WTC11 (cell line): ENCODE measurements at regions not wholly inside any gene's neighbourhood (a gene's known extent, or its start where the extent isn't known, plus 50 kb on each side); places are given as distances from the start of the nearest gene placed in this dataset.

Source experiments
- ATAC-seq: fragments of 200-7000 bp; cut with Tn5 transposase; 2 replicates; pipeline ENCODE4 v1.10.0; 2021; ENCODE audit warnings: mild to moderate bottlenecking, moderate library complexity
- CTCF ChIA-PET: fragments of 300-600 bp; sonication (Branson Sonifier 250); formaldehyde crosslinking; loops from one replicate; lab custom pipeline; 2021; ENCODE audit warnings: antibody characterized with exemption; lab: Charles Lee
- POLR2A ChIA-PET: fragments of 350-600 bp; sonication (Branson Sonifier 250); formaldehyde crosslinking; loops from one replicate; lab custom pipeline; 2021; ENCODE audit warnings: antibody characterized with exemption; lab: Charles Lee
- DNase-seq: peaks from one replicate; pipeline ENCODE4 v3.0.0; 2021; ENCODE audit warnings: low spot score
- H3K27ac Mint-ChIP-seq: 2 replicates; pipeline ENCODE4 v1.8.0; 2021; ENCODE audit warnings: mixed read lengths
- H3K27me3 Mint-ChIP-seq: 2 replicates; pipeline ENCODE4 v1.8.0; 2021; ENCODE audit warnings: low read depth, mild to moderate bottlenecking, moderate library complexity, mixed read lengths
- H3K36me3 Mint-ChIP-seq: 2 replicates; pipeline ENCODE4 v1.8.0; 2021; ENCODE audit warnings: mixed read lengths
- H3K4me1 Mint-ChIP-seq: 2 replicates; pipeline ENCODE4 v1.8.0; 2022; ENCODE audit warnings: mixed read lengths
- H3K4me3 Mint-ChIP-seq: 2 replicates; pipeline ENCODE4 v1.8.0; 2021; ENCODE audit warnings: mild to moderate bottlenecking, moderate library complexity, mixed read lengths
- H3K9me3 Mint-ChIP-seq: 2 replicates; pipeline ENCODE4 v1.8.0; 2021; ENCODE audit warnings: mixed read lengths
- CREB1 ChIP-seq: sonication (generic); formaldehyde crosslinking; IDR thresholded peaks from 2 replicates; pipeline ENCODE4 v1.8.0; 2023; ENCODE audit warnings: mild to moderate bottlenecking, missing genetic modification reagents
- FOXP1 ChIP-seq: sonication (generic); formaldehyde crosslinking; IDR thresholded peaks from 2 replicates; pipeline ENCODE4 v1.8.0; 2022; ENCODE audit warnings: missing genetic modification reagents, mild to moderate bottlenecking, moderate library complexity, borderline replicate concordance
- HMGXB4 ChIP-seq: sonication (generic); formaldehyde crosslinking; IDR thresholded peaks from 2 replicates; pipeline ENCODE4 v1.8.1; 2023; ENCODE audit warnings: mild to moderate bottlenecking, moderate library complexity, missing genetic modification reagents
- IRF1 ChIP-seq: sonication (generic); formaldehyde crosslinking; IDR thresholded peaks from 2 replicates; pipeline ENCODE4 v1.8.0; 2023; ENCODE audit warnings: missing genetic modification reagents
- KAT7 ChIP-seq: sonication (generic); formaldehyde crosslinking; IDR thresholded peaks from 2 replicates; pipeline ENCODE4 v1.8.1; 2023; ENCODE audit warnings: missing genetic modification reagents, mild to moderate bottlenecking, borderline replicate concordance
- MLX ChIP-seq: sonication (generic); formaldehyde crosslinking; IDR thresholded peaks from 2 replicates; pipeline ENCODE4 v1.8.1; 2023; ENCODE audit warnings: mild to moderate bottlenecking, missing genetic modification reagents, moderate library complexity
- NR3C1 ChIP-seq: sonication (generic); formaldehyde crosslinking; conservative IDR thresholded peaks from 2 replicates; pipeline ENCODE4 v1.8.1; 2023; ENCODE audit warnings: low read depth, mild to moderate bottlenecking, missing genetic modification reagents
- PREB ChIP-seq: sonication (generic); formaldehyde crosslinking; IDR thresholded peaks from 2 replicates; pipeline ENCODE4 v1.8.1; 2022; ENCODE audit warnings: mild to moderate bottlenecking, missing genetic modification reagents, moderate library complexity, borderline replicate concordance
- USF1 ChIP-seq: sonication (generic); formaldehyde crosslinking; IDR thresholded peaks from 2 replicates; pipeline ENCODE4 v1.8.0; 2022; ENCODE audit warnings: mild to moderate bottlenecking, missing genetic modification reagents
- ZBTB43 ChIP-seq: sonication (generic); formaldehyde crosslinking; IDR thresholded peaks from 2 replicates; pipeline ENCODE4 v1.8.1; 2023; ENCODE audit warnings: mild to moderate bottlenecking, missing genetic modification reagents
- ZNF281 ChIP-seq: sonication (generic); formaldehyde crosslinking; IDR thresholded peaks from 2 replicates; pipeline ENCODE4 v1.8.0; 2023; ENCODE audit warnings: mild to moderate bottlenecking, missing genetic modification reagents
- ZSCAN18 ChIP-seq: fragments of 250-450 bp; sonication (Bioruptor Pico); IDR thresholded peaks from 2 replicates; pipeline ENCODE4 v2.1.2; 2022; ENCODE audit warnings: mild to moderate bottlenecking, moderate library complexity

- TF ChIP-seq MLX (CRISPR knock-in tag), result no peak
- no peak for TF ChIP-seq NR3C1
- no peak for TF ChIP-seq FOXP1 (CRISPR knock-in tag)
- no peak for TF ChIP-seq USF1 (CRISPR knock-in tag)
These were observed 703.2 kb upstream of the STXBP6 start (continued) for GRCh38 chr14:25753130-25753529.

GRCh38 chr14:25750436-25750835 is 700.5 kb upstream of the STXBP6 start:
- ChIA-PET CTCF (no interaction called here), POLR2A (no interaction called here)
- H3K36me3 Mint-ChIP-seq, result no peaks in the 10 kb centered on the region; the same call in 1 of the 2 replicates
- H3K4me1 Mint-ChIP-seq, result peaks cover 5% of the 10 kb centered on the region
- no peak for DNase-seq
- H3K27me3 Mint-ChIP-seq, result no peaks in the 10 kb centered on the region
- no peak overlapping the region for H3K4me3 Mint-ChIP-seq
- H3K27ac Mint-ChIP-seq, result no peak overlapping the region
- no peak for TF ChIP-seq ZNF281 (CRISPR knock-in tag)
- no peak for TF ChIP-seq KAT7 (CRISPR knock-in tag)
- no peak for TF ChIP-seq CREB1 (CRISPR knock-in tag)
- TF ChIP-seq MLX (CRISPR knock-in tag), result no peak
- TF ChIP-seq IRF1 (CRISPR knock-in tag), result no peak
- no peak for TF ChIP-seq ZSCAN18 (CRISPR knock-in tag)
- no peak for TF ChIP-seq HMGXB4 (CRISPR knock-in tag)
- TF ChIP-seq ZBTB43, result no peak
- TF ChIP-seq PREB (CRISPR knock-in tag), result no peak
- H3K9me3 Mint-ChIP-seq, result peaks cover 8% of the 10 kb centered on the region
- ATAC-seq, result no peak
